ENCODE measurements at regions not wholly inside any gene's neighbourhood (a gene's known extent, or its start where the extent isn't known, plus 50 kb on each side); places are given as distances from the start of the nearest gene placed in this dataset.
A peak's percentile ranks its signal among the peaks of the same experiment; 100 is the strongest.

DNA sequence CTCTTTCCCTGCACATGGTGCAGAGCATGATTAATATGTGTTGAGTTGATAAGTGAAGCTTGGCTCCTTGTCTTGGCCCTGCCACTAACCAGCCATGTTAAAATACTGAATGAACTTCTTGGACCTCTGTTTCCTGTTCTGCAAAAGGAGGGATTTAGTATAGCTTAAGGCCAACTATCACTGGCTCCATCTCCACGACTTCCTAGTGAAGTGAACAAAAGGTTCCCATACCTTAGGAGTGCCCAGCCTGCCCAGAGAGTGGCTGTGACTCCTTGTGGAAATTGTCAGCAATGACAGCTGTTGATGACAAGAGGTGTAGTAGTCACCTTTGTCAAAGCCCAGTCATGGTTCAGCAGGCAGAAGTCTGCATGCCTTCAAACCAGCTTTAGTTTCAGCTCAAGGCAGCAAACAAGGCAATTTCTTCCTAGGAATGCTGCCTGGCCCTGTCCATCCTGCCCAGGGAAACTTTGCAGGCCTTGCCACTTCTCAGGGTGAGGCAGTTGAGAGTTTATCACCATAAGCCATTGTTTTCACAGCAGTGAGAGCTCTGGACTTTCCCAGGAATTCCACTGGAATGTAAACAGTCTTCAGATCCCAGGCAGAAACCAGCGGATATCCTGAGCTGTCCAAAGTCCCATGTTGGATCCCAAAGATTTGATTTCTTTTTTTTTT is 169.7 kb upstream of the TNFAIP3 start:
- peak; percentile 42 for DNase-seq (ENCODE audit: low read depth, low spot score)

DNA sequence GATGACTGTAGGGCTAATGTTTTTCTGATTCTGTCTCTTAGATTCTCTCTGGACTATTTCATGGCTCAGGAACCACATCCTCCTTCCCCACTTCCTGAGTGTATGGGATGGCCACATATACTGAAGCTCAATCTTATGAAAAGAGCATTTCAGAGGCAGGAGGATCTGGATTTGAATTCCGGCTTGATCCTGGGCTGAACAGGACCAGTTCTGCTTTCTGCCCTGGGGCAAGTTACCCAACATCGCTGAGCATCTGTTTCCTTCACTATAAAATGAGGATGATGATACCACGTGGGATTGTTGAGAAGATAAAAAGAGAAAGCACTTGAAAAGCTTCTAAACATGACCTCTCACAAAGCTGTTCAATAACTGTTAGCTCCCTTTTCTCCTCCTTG is 168.4 kb upstream of the TNFAIP3 start:
- in situ Hi-C loops (cut with HindIII; ENCODE audit: low sequenced_read_pairs) = no loop called here
- no peak overlapping the region for H3K4me3 ChIP-seq (ENCODE audit: low read depth, low read length)
- TF ChIP-seq CTCF (IDR thresholded peaks at IDR 0.05; ENCODE audit: low read depth, low read length) = no peak
- DNase-seq (ENCODE audit: low read depth, low spot score) = peak; percentile 10

More for the DNA sequence above, 169.7 kb upstream of the TNFAIP3 start:
- H3K4me3 ChIP-seq (ENCODE audit: low read depth, low read length) = no peak overlapping the region
- no peak for TF ChIP-seq CTCF (IDR thresholded peaks at IDR 0.05; ENCODE audit: low read depth, low read length)
- in situ Hi-C loops (cut with HindIII; ENCODE audit: low sequenced_read_pairs) = no loop called here

GRCh38 chr6:137699031-137699683 is 167.9 kb upstream of the TNFAIP3 start:
- in situ Hi-C loops (cut with HindIII; ENCODE audit: low sequenced_read_pairs) = no loop called here
- no peak overlapping the region for H3K4me3 ChIP-seq (ENCODE audit: low read depth, low read length)
- no peak for DNase-seq (ENCODE audit: low read depth, low spot score)

GRCh38 chr6:137700161-137700560 is 166.9 kb upstream of the TNFAIP3 start:
- no peak for DNase-seq (ENCODE audit: low read depth, low spot score)
- TF ChIP-seq CTCF (IDR thresholded peaks at IDR 0.05; ENCODE audit: low read depth, low read length) = no peak
- H3K4me3 ChIP-seq (ENCODE audit: low read depth, low read length) = no peak overlapping the region
- in situ Hi-C loops (cut with HindIII; ENCODE audit: low sequenced_read_pairs) = no loop called here

More at GRCh38 chr6:137699031-137699683, 167.9 kb upstream of the TNFAIP3 start:
- no peak for TF ChIP-seq CTCF (IDR thresholded peaks at IDR 0.05; ENCODE audit: low read depth, low read length)

- H3K4me3 ChIP-seq (ENCODE audit: low read depth, low read length) = no peak overlapping the region
- no peak for DNase-seq (ENCODE audit: low read depth, low spot score)
- no peak for TF ChIP-seq CTCF (IDR thresholded peaks at IDR 0.05; ENCODE audit: low read depth, low read length)
- in situ Hi-C loops (cut with HindIII; ENCODE audit: low sequenced_read_pairs) = no loop called here
Observed at GRCh38 chr6:137700751-137701477, 166.1 kb upstream of the TNFAIP3 start.

- H3K4me3 ChIP-seq (ENCODE audit: low read depth, low read length) = no peak overlapping the region
- DNase-seq (ENCODE audit: low read depth, low spot score) = no peak
- in situ Hi-C loops (cut with HindIII; ENCODE audit: low sequenced_read_pairs) = no loop called here
- no peak for TF ChIP-seq CTCF (IDR thresholded peaks at IDR 0.05; ENCODE audit: low read depth, low read length)
Observed at GRCh38 chr6:137701942-137702341, 165.1 kb upstream of the TNFAIP3 start.
